GM12878 (cell line): ENCODE measurements at regions not wholly inside any gene's neighbourhood (a gene's known extent, or its start where the extent isn't known, plus 50 kb on each side); places are given as distances from the start of the nearest gene placed in this dataset.

ENCODE experiments used
- ATAC-seq: fragments of 200-7000 bp; cut with Tn5 transposase; 3 replicates; pipeline ENCODE4 v1.9.1; 2020; ENCODE audit warnings: mild to moderate bottlenecking, moderate library complexity
- BruUV-seq: library from RNA; stranded (reverse); fragments of 400-500 nt; replicated peaks from 2 replicates; lab custom pipeline; 2021; lab: Mats Ljungman, UMichigan
- CTCF ChIA-PET: fragments of 300-600 bp; sonication (Branson Sonifier 250); formaldehyde crosslinking; extraction: SDS; loops from one replicate; lab custom pipeline; 2021; ENCODE audit warnings: inconsistent platforms; lab: Yijun Ruan, JAX
- POLR2A ChIA-PET: fragments of 350-600 bp; formaldehyde crosslinking; extraction: SDS; loops from one replicate; lab custom pipeline; 2021; ENCODE audit warnings: inconsistent platforms; lab: Charles Lee
- RAD21 ChIA-PET: fragments of 300-600 bp; sonication (Branson Sonifier 250); formaldehyde crosslinking; loops from one replicate; lab custom pipeline; 2023; ENCODE audit warnings: antibody characterized with exemption; ENCODE audit not compliant: unreplicated experiment; lab: Charles Lee
- SMC1A ChIA-PET: fragments of 300-600 bp; sonication (Branson Sonifier 250); formaldehyde crosslinking; loops from one replicate; lab custom pipeline; 2023; ENCODE audit not compliant: unreplicated experiment, uncharacterized antibody; lab: Charles Lee
- DNase-seq: peaks from one replicate; pipeline ENCODE4 v3.0.0-alpha.2; 2011; ENCODE audit warnings: low read depth, low spot score
- FAIRE-seq: peaks from 3 replicates; lab custom pipeline; 2011; peaks lifted over from hg19 to GRCh38; lab: Jason Lieb, UNC
- H2AFZ ChIP-seq: 2 replicates; pipeline ENCODE4 v1.6.0; 2011; ENCODE audit warnings: low read depth, low read length, control low read depth; ENCODE audit not compliant: control insufficient read depth
- H3K27ac ChIP-seq: 2 replicates; pipeline ENCODE4 v1.5.1; 2011; ENCODE audit warnings: control low read depth; ENCODE audit not compliant: control insufficient read depth, insufficient read depth
- H3K27me3 ChIP-seq, 2 experiments: replicated peaks in 1 of 2; 2 replicates each; pipeline versions ENCODE4 v1.6.0 to v1.6.1; 2011; ENCODE audit warnings: low read length in 1 of 2; ENCODE audit not compliant: control insufficient read depth in 2 of 2, insufficient read depth in 2 of 2
- H3K36me3 ChIP-seq, 2 experiments: 2 replicates each; pipeline ENCODE4 v1.5.1; 2011; ENCODE audit warnings: low read length in 1 of 2; ENCODE audit not compliant: control insufficient read depth in 2 of 2, insufficient read depth in 2 of 2
- H3K4me1 ChIP-seq: 2 replicates; pipeline ENCODE4 v1.6.1; 2011; ENCODE audit warnings: mild to moderate bottlenecking, low read length, moderate library complexity, mixed read lengths; ENCODE audit not compliant: control insufficient read depth, insufficient read depth
- H3K4me2 ChIP-seq: 2 replicates; pipeline ENCODE4 v1.6.0; 2011; ENCODE audit warnings: control low read depth; ENCODE audit not compliant: control insufficient read depth, insufficient read depth
- H3K4me3 ChIP-seq: fragments of 200-600 bp; sonication (generic); 2 replicates; pipeline ENCODE4 v1.5.1; 2016
- H3K79me2 ChIP-seq: 2 replicates; pipeline ENCODE4 v1.6.0; 2011; ENCODE audit warnings: low read length; ENCODE audit not compliant: control insufficient read depth, insufficient read depth
- H3K9ac ChIP-seq: 2 replicates; pipeline ENCODE4 v1.8.0; 2011; ENCODE audit warnings: low read length, control low read depth, mixed read lengths; ENCODE audit not compliant: control insufficient read depth, insufficient read depth
- H3K9me3 ChIP-seq: replicated peaks from 3 replicates; pipeline ENCODE4 v1.5.1; 2011; ENCODE audit warnings: mild to moderate bottlenecking, low read length; ENCODE audit not compliant: control insufficient read depth, insufficient read depth
- H4K20me1 ChIP-seq: 2 replicates; pipeline ENCODE4 v1.6.0; 2011; ENCODE audit not compliant: control insufficient read depth, insufficient read depth
- CHD2 ChIP-seq: IDR thresholded peaks from 2 replicates; pipeline ENCODE4 v1.6.1; 2011; ENCODE audit warnings: low read depth, low read length, improper control_type of control experiment, borderline replicate concordance
- EP300 ChIP-seq, 2 experiments: fragments of 150-350 bp in 1 of 2; IDR thresholded peaks; 2 replicates each; pipeline ENCODE4 v1.6.1; 2011 to 2012; ENCODE audit warnings: low read depth in 2 of 2, low read length in 2 of 2, borderline replicate concordance in 1 of 2, improper control_type of control experiment in 1 of 2, inconsistent platforms in 1 of 2; ENCODE audit not compliant: control insufficient read depth in 1 of 2
- ESRRA ChIP-seq: IDR thresholded peaks from 2 replicates; pipeline ENCODE4 v1.6.1; 2012; ENCODE audit warnings: mild to moderate bottlenecking, low read length, improper control_type of control experiment
- GABPA ChIP-seq: IDR thresholded peaks from 2 replicates; pipeline ENCODE4 v1.6.1; 2014; ENCODE audit warnings: antibody characterized with exemption, low read depth, mild to moderate bottlenecking, inconsistent platforms
- NFYB ChIP-seq: IDR thresholded peaks from 2 replicates; pipeline ENCODE4 v1.6.1; 2011; ENCODE audit warnings: low read depth, mild to moderate bottlenecking, low read length, improper control_type of control experiment, moderate library complexity; ENCODE audit not compliant: insufficient read depth
- NR2C1 ChIP-seq: fragments of 450-650 bp; IDR thresholded peaks from 2 replicates; pipeline ENCODE4 v1.6.1; 2017; ENCODE audit warnings: antibody characterized with exemption, mild to moderate bottlenecking, moderate library complexity
- NRF1 ChIP-seq: conservative IDR thresholded peaks from 2 replicates; pipeline ENCODE4 v1.6.1; 2011; ENCODE audit warnings: mild to moderate bottlenecking, low read depth, low read length, improper control_type of control experiment
- PRDM15 ChIP-seq: fragments of 450-650 bp; formaldehyde crosslinking; IDR thresholded peaks from 2 replicates; pipeline ENCODE4 v1.4.0; 2020; ENCODE audit warnings: mild to moderate bottlenecking, moderate library complexity
- RELA ChIP-seq: fragments of 450-650 bp; IDR thresholded peaks from 2 replicates; pipeline ENCODE4 v1.8.0; 2014; ENCODE audit warnings: borderline replicate concordance; ENCODE audit not compliant: partially characterized antibody
- YBX1 ChIP-seq: fragments of 450-650 bp; IDR thresholded peaks from 2 replicates; pipeline ENCODE4 v1.6.1; 2016; ENCODE audit warnings: antibody characterized with exemption
- ZBED1 ChIP-seq: IDR thresholded peaks from 2 replicates; pipeline ENCODE4 v1.6.1; 2016; ENCODE audit warnings: borderline replicate concordance
- ZNF622 ChIP-seq: fragments of 450-650 bp; IDR thresholded peaks from 2 replicates; pipeline ENCODE4 v1.6.1; 2017; ENCODE audit warnings: mild to moderate bottlenecking, inconsistent platforms
- WGBS: methylation state at CpG from one replicate; pipeline ENCODE4 v1.1.6; 2016; ENCODE audit warnings: low lambda C conversion rate; ENCODE audit not compliant: insufficient replicate concordance, insufficient coverage; ENCODE audit errors: missing lambda C conversion rate; 5-methylcytosine and 5-hydroxymethylcytosine counted together
- in situ Hi-C: fragments of 300-500 bp; cut with MboI; formaldehyde crosslinking; loops from 9 replicates; pipeline ENCODE4 v1.14.3; 2018; ENCODE audit warnings: mixed read lengths
- intact Hi-C: fragments of 100-400 bp; cut with micrococcal nuclease; formaldehyde crosslinking; loops from one replicate; pipeline ENCODE4 v1.14.2; 2022; ENCODE audit not compliant: unreplicated experiment

GRCh38 chr3:94185753-94186152 lies 122.9 kb downstream of the NSUN3 start:
- Histone ChIP-seq H3K79me2 (no peaks in the 10 kb centered on the region), H3K4me1 (no peaks in the 10 kb centered on the region), H3K27me3 (no peaks in the 10 kb centered on the region), H3K9me3 (no peaks in the 10 kb centered on the region), H3K36me3 (no peaks in the 10 kb centered on the region), H3K4me2 (no peak overlapping the region), H2AFZ (no peak overlapping the region), H4K20me1 (no peaks in the 10 kb centered on the region), H3K27ac (no peak overlapping the region), H3K4me3 (no peak overlapping the region), H3K9ac (no peak overlapping the region)
- ChIA-PET CTCF (no interaction called here), POLR2A (no interaction called here), RAD21 (no interaction called here), SMC1A (no interaction called here)
- DNase-seq = no peak
- intact Hi-C loops = no loop called here
- peak; percentile 42; the same call in 2 of the 3 replicates for ATAC-seq
- FAIRE-seq = peak; percentile 85
- 22% methylated on average over 2 of the region's 2 CpGs for WGBS
- BruUV-seq = no TSS peak
- TF ChIP-seq RELA (no peak), YBX1 (no peak), GABPA (no peak), ZBED1 (no peak), ZNF622 (no peak), NRF1 (no peak), NR2C1 (no peak), PRDM15 (no peak), ESRRA (no peak), CHD2 (no peak), NFYB (no peak), EP300 (IDR thresholded peaks at IDR 0.05; ENCODE audit: borderline replicate concordance in 1 of 2, control insufficient read depth in 1 of 2, low read depth in 2 of 2, low read length in 2 of 2) (no peak)
- in situ Hi-C loops = no loop called here
